ENCODE measurements at regions not wholly inside any gene's neighbourhood (a gene's known extent, or its start where the extent isn't known, plus 50 kb on each side); places are given as distances from the start of the nearest gene placed in this dataset.

GRCh38 chr15:98555173-98555515 is 93.2 kb upstream of the IGF1R start:
- DNase-seq, result no peak

- no peak for DNase-seq
Observed at GRCh38 chr15:98556321-98556720, 92.0 kb upstream of the IGF1R start.

GRCh38 chr15:98560338-98560737 is 88.0 kb upstream of the IGF1R start:
- DNase-seq, result no peak

GRCh38 chr15:98561169-98561941 is 87.0 kb upstream of the IGF1R start:
- DNase-seq, result no peak

GRCh38 chr15:98562331-98562937 is 85.9 kb upstream of the IGF1R start:
- no peak for DNase-seq

- DNase-seq, result no peak
Observed at GRCh38 chr15:98565566-98565965, 82.8 kb upstream of the IGF1R start.

- no peak for DNase-seq
Observed at GRCh38 chr15:98567951-98568350, 80.4 kb upstream of the IGF1R start.

GRCh38 chr15:98568382-98569017 is 79.8 kb upstream of the IGF1R start:
- no peak for DNase-seq

GRCh38 chr15:98570119-98570518 is 78.2 kb upstream of the IGF1R start:
- DNase-seq, result no peak

- DNase-seq, result peak; percentile 36
Observed at GRCh38 chr15:98580572-98580971, 67.8 kb upstream of the IGF1R start.

GRCh38 chr15:98581715-98582114 is 66.6 kb upstream of the IGF1R start:
- no peak for DNase-seq

- no peak for DNase-seq
Observed at GRCh38 chr15:98582900-98583554, 65.3 kb upstream of the IGF1R start.

GRCh38 chr15:98583771-98584430 is 64.4 kb upstream of the IGF1R start:
- no peak for DNase-seq

- no peak for DNase-seq
Observed at GRCh38 chr15:98586066-98586465, 62.3 kb upstream of the IGF1R start.

- DNase-seq, result no peak
Observed at GRCh38 chr15:98592136-98592535, 56.2 kb upstream of the IGF1R start.

GRCh38 chr15:98596131-98596530 is 52.2 kb upstream of the IGF1R start:
- no peak for DNase-seq

- DNase-seq, result no peak
Observed at GRCh38 chr15:98596885-98597392, 51.4 kb upstream of the IGF1R start.

GRCh38 chr15:98597666-98598065 is 50.7 kb upstream of the IGF1R start:
- no peak for DNase-seq

All from renal pelvis (tissue), 1 donor.